Right forelimb (tissue), 1 donor: ENCODE measurements at regions not wholly inside any gene's neighbourhood (a gene's known extent, or its start where the extent isn't known, plus 50 kb on each side); places are given as distances from the start of the nearest gene placed in this dataset.
"Not testable (repeated sequence)": the region's sequence is repeated elsewhere in the genome, so short reads cannot be mapped to it uniquely, and the experiment has no call there.

ENCODE experiments used
- DNase-seq: peaks from one replicate; pipeline ENCODE4 v3.0.0-alpha.2; 2018

GRCh38 chr5:2112173-2113025 lies 229.7 kb upstream of the IRX4 start:
- no peak for DNase-seq

- no peak for DNase-seq
These were observed 228.9 kb upstream of the IRX4 start for GRCh38 chr5:2111569-2112105.

DNA sequence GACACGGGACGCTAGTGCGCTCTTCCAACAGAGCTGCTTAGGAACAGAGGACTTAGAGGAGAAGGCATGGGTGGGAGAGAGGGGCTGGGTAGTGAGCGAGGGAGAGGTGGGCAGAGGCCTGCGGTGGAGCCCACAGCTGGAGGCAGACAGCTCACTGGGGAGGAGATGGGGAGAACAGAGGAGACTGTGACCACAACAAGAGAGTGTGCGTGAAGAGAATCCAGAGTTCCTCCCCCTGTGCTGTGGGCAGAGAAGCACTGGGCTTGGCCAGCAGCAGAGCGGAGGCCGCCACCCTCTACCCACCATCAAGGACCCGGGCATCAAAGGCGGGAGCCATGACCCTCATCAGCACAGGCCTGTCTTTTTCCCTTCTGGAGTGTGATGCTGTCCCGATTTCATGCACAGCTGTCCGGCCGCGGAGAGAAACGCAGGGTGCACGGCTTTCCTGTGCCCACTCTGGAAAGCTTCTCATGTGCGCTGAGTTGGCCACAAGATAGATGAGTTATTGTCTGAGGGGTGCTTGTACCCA lies 228.3 kb upstream of the IRX4 start:
- DNase-seq, result no peak

- DNase-seq, result no peak
These were observed 227.6 kb upstream of the IRX4 start for GRCh38 chr5:2110137-2110933.

DNA sequence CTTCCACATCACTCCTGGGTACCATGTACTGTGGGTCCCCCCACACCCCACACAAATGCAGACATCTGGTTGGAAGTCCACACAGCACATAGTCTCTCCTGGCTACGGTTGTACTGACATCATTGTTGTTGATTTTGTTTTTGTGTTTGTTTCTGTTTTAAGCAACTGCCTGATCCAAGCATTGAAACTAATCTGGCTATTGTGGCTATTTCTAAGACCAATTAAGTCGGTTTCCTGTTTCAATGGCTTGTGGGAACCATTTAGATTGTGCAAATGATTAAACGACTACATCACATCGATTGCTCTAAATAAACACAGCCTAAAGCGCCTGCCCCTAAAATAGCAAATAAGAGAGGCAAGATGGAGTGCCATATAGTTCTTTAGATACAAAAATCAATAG lies 226.8 kb upstream of the IRX4 start:
- DNase-seq, result no peak

GRCh38 chr5:2106721-2107120 lies 224.0 kb upstream of the IRX4 start:
- DNase-seq, result no peak

GRCh38 chr5:2105141-2105540 lies 222.4 kb upstream of the IRX4 start:
- no peak for DNase-seq

DNA sequence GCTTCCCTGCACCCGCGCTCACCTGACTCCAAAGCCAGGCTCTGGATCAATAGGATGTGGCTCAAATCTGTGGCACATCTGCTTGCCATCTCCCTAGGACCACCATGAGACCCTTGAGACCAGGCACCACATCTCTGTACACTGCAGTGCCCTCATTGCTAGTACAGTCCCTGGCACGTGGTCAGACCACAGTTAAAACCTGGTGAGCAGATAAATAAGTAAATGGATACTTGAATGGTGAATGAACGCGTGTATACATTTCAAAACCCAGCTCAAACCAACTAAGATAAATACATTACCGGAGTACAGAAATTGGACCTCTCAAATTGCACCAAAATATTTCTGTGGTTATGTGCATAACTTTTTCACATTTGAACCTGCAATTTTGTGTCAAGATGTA lies 221.2 kb upstream of the IRX4 start:
- DNase-seq, result no peak

DNA sequence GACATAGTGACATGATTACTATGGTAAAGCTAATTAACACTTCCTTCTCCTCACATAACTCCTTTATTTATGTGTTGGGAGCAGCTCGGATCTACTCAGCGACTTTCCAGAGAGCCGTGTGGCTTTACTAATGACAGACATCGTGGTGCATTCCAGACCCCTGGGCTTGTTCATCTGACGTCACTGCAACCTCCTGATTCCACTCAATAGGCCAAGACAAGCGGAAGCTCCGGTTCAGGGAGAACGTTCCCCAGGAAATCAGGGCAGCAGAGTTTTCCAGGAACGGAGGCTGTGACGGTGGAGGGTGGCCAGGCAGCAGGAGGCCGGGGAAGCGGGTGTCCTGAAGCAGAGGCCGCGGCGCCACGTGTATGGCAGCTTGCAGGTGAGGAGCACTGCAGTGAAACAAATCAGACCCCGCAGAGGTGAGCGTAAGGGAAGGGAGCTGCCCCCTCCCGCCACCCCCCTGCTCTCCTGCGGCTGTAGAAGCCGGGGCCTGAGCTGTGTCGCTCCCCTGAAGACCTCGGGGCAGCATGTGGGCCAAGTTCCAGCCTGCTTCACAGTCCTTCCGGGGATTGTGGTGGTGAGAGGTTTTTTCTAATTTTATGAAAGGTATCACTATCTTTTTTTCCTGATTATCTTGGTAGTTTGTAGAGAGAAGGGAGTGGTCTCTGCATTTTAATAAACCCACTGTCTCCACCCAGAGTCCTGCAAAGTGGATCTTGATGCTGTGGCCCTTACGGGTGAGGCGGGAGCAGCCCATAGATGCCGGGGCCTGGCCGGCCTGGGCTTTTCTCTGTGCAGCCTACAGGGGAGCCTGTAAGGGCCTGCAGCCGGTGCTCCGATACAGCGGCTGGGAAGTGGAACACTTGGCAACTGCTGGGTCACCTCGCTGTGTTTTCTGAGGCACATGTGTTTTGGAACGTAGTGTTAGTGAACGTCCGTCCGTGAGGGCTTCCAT lies 220.4 kb upstream of the IRX4 start:
- DNase-seq, result no peak

DNA sequence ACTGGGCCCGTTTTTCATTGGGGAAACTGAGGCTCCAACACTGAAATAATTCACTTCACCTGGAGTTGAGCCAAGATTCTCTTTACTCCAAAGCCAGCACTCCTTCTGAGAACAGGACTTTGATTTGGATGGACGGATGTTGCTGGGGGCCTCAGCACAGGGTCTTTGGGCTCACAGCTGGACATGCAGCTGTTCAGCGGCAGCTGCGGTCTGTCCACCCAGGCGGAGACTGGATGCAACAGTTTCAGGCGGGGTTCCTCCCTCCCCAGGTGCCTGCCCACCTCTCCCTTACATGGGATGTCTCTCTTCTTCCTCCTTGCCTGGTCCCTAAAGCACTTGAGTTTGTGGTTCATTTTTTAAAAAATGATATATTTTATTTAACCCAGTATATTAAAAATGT lies 219.0 kb upstream of the IRX4 start:
- DNase-seq, result no peak

DNA sequence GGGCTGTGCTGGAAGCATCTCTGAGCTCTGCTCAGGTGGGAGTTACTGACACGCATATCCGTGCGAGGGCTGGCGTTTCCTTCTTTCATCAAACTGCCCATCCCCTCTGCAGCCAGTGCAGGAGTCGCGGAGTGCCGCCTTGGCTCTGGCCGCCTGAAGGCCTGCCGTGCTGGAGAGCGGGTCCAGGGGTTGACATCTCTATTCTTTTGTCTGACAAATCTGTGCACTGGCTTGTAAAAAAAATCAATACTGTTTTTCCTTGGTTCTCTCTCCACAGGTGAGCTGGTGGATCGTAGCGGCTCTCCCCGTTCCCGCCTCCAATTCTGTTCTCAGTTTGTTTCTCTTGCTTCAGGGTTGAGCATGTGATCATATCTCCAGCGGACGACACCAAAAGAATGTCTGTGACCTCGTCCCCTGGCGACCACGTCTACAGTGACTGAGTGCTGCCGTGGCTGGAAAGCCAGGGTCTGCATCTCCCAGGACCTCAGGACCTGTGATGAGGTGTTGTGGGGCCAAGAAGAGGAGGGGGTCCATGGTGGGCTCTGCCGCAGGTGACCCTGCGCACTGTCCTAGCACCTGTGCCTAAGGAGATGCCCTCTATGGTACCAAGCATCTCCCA lies 214.3 kb upstream of the IRX4 start:
- DNase-seq, result no peak

GRCh38 chr5:2095011-2095410 lies 212.3 kb upstream of the IRX4 start:
- no peak for DNase-seq

DNA sequence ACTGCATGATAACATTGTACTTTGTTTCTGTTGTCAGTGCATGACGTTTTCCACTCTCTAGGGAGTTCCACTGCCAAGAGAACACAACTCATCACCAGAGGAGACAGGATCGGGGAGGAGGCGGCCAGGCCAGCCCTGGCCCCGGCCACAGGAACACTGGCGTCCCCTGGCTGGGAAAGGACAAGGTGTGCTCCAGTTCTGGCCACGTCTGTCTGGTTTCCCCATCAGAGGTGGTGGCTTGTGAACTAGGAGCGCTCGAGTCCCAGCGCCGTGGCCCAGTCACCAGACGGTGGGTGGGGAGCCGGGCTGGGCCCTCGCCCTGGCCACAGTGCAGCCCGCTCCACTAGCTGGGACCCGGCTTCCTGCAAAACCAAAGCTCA lies 211.9 kb upstream of the IRX4 start:
- no peak for DNase-seq

DNA sequence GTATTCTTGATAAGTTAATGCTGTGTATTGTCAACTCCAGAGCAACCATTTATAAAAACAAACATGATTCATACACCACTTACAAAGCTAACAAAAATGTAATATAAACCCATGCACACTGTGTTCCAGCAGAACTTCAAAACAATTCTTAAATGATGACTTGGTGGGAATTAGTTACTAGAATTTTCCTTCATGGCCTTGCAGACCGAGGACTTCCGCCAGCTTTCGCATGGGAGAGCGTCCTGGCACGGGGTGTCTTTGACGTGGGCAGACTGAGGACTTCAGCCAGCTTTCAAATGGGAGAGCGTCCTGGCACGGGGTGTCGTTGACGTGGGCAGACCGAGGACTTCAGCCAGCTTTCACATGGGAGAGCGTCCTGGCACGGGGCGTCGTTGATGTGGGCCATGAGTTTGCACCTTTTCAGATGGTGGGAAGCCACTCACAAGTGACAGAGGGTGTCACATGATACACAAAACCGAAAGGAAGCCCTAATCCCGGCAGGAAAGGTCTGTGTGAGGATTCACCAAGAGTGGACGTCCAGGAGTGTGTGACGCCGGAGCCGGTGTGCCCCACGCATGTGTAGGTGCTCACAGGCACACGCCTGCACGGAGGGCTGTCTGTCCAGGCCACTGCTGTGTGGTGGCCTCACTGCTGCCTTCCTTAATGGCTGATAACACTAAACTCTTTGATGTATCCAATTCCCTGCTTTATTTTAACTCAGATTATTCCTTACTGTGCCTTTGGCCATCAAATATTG lies 211.3 kb upstream of the IRX4 start:
- DNase-seq, result no peak

GRCh38 chr5:2091921-2092320 lies 209.2 kb upstream of the IRX4 start:
- DNase-seq, result no peak

DNA sequence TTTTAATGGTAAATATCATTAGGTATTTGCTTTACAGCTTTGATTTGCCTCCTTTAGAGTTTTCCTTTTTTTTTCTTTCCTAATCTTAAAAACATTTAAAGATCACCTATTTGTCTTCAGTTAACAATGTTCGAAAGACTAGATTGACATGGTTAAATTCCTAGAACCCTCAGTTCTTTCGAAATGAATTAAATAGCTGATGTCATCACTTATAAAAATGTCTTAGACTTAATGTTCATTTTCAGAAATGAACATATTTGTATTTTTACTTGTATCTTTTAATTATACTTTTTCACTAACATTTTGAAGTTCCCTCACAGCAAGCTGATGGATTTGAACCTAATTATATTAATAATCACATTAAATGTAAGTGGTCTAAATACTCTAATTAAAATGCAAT lies 205.3 kb upstream of the IRX4 start:
- DNase-seq, result no peak

DNA sequence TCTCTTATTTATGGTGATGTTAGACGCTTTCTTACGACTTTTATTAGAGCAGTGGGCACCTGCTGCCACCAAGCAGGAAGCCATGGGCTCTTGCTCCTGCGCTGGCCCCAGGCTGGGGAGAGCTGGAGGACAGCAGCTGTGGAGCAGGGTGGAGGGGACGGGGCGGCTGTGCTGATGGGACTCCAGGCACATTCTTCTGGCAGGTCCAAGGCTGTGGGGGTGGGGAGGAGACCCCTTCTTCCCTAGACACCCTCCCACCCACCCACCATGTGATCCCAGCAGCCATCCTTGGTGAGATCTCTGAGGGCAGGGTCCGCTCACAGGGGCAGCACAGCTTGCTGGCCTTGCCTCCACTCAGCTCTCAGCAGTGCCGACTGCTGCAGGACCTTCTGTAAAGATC lies 192.6 kb upstream of the IRX4 start:
- DNase-seq, result no peak

- DNase-seq, result no peak
These were observed 188.8 kb upstream of the IRX4 start for GRCh38 chr5:2071562-2071961.

GRCh38 chr5:2070787-2071186 lies 188.1 kb upstream of the IRX4 start:
- DNase-seq, result not testable (repeated sequence)

- no peak for DNase-seq
These were observed 185.8 kb upstream of the IRX4 start for GRCh38 chr5:2068531-2068930.

DNA sequence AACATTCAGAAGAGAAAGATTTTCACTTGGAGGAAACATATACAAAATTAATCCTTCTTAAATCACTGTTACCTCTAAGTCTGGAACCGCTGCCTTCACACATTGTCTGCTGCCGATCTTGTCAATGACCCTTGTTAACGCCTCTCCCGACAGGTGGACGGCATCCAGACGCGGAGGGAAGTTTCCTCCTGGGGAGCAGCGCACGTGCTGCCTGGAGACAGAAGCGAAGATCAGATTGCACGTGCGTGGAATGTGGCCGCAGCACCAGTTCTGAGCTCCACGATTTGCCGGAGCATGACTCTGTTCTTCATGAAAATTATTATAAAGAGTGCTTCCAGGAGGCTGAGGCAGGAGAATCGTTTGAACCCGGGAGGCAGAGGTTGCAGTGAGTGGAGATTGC lies 183.6 kb upstream of the IRX4 start:
- DNase-seq, result no peak
